ENCODE measurements at regions not wholly inside any gene's neighbourhood (a gene's known extent, or its start where the extent isn't known, plus 50 kb on each side); places are given as distances from the start of the nearest gene placed in this dataset.

GRCh38 chr5:106127985-106128384, 1542.8 kb downstream of the EFNA5 start:
- no peak overlapping the region for H3K56ac ChIP-seq (ENCODE audit: extremely low read depth, insufficient read depth, low read length)
- in situ Hi-C loops (cut with MboI; ENCODE audit: low sequenced_read_pairs) = no loop called here
- H2BK15ac ChIP-seq (ENCODE audit: low read depth, low read length) = no peak overlapping the region
- no peak overlapping the region for H2AK9ac ChIP-seq (replicated peaks; ENCODE audit: low read depth, low read length, poor library complexity)
- H3K4me1 ChIP-seq (ENCODE audit: control insufficient read depth, insufficient read depth, low read length) = no peaks in the 10 kb centered on the region
- no peak overlapping the region for H2AFZ ChIP-seq (replicated peaks; ENCODE audit: low read length, poor library complexity)
- H3K9me1 ChIP-seq (ENCODE audit: insufficient read depth, low read length) = no peaks in the 10 kb centered on the region
- H3K4ac ChIP-seq (ENCODE audit: low read depth, low read length) = no peak overlapping the region
- intact Hi-C loops (cut with micrococcal nuclease) = no loop called here
- H3K36me3 ChIP-seq (ENCODE audit: control insufficient read depth, insufficient read depth, low read length) = no peaks in the 10 kb centered on the region
- no peaks in the 10 kb centered on the region for H3K9me3 ChIP-seq (ENCODE audit: control insufficient read depth, insufficient read depth, low read length)
- no peaks in the 10 kb centered on the region for H4K20me1 ChIP-seq (ENCODE audit: insufficient read depth, low read length)
- no TSS peak for BruUV-seq (replicated peaks)
- no peak overlapping the region for H4K5ac ChIP-seq (ENCODE audit: low read depth, low read length)
- H3K14ac ChIP-seq (replicated peaks; ENCODE audit: low read depth, low read length) = no peak overlapping the region
- WGBS, 2 experiments (ENCODE audit: extremely low coverage in 2 of 2, insufficient read length in 1 of 2) = no CpG with 5 or more reads among the region's 2 CpGs
- H2BK5ac ChIP-seq (ENCODE audit: low read depth, low read length, poor library complexity, severe bottlenecking) = no peak overlapping the region
- TF ChIP-seq MXI1 (IDR thresholded peaks at IDR 0.05; ENCODE audit: borderline replicate concordance, low read depth, low read length) (no peak), CHD1 (IDR thresholded peaks at IDR 0.05; ENCODE audit: low read depth, low read length) (no peak), NFE2L2 (IDR thresholded peaks at IDR 0.05; ENCODE audit: low read depth, low read length) (no peak), BHLHE40 (IDR thresholded peaks at IDR 0.05; ENCODE audit: low read depth, low read length) (no peak), MAZ (IDR thresholded peaks at IDR 0.05; ENCODE audit: borderline replicate concordance, low read depth, low read length) (no peak), RFX5 (IDR thresholded peaks at IDR 0.05; ENCODE audit: low read depth, low read length) (no peak)
- H3K27ac ChIP-seq (ENCODE audit: insufficient read depth, low read length) = no peak overlapping the region
- no peak overlapping the region for H3K18ac ChIP-seq (ENCODE audit: low read depth, low read length)
- H2BK20ac ChIP-seq (ENCODE audit: low read depth, low read length) = no peak overlapping the region
- no peak overlapping the region for H3K4me3 ChIP-seq (ENCODE audit: insufficient read depth, low read depth, low read length)
- ATAC-seq (ENCODE audit: low read depth) (no peak), DNase-seq (no peak)
- H3K23ac ChIP-seq (ENCODE audit: low read depth, low read length) = no peak overlapping the region
- no peak overlapping the region for H2BK120ac ChIP-seq (ENCODE audit: low read depth, low read length)
- H3K9ac ChIP-seq (ENCODE audit: low read depth, low read length) = no peak overlapping the region
- H3K79me1 ChIP-seq (ENCODE audit: low read depth in 1 of 2, low read length in 2 of 2) = no peaks in the 10 kb centered on the region
- dilution Hi-C loops (cut with HindIII; ENCODE audit: low sequenced_read_pairs, unreplicated experiment) = no loop called here
- H2AK5ac ChIP-seq (ENCODE audit: low read depth, low read length) = no peak overlapping the region
- H3K4me2 ChIP-seq (ENCODE audit: low read depth, low read length) = no peak overlapping the region
- CTCF ChIA-PET = no interaction called here
- no peak overlapping the region for H4K8ac ChIP-seq (ENCODE audit: low read depth in 2 of 2, low read length in 2 of 2)
- no peak overlapping the region for H4K91ac ChIP-seq (ENCODE audit: insufficient read depth, low read depth, low read length)
- no peaks in the 10 kb centered on the region for H3K27me3 ChIP-seq (ENCODE audit: control insufficient read depth, insufficient read depth, low read length)
- POLR2A ChIA-PET (ENCODE audit: unreplicated experiment) = no interaction called here

Data from IMR-90 (cell line).